ENCODE measurements at regions not wholly inside any gene's neighbourhood (a gene's known extent, or its start where the extent isn't known, plus 50 kb on each side); places are given as distances from the start of the nearest gene placed in this dataset.

GRCh38 chr2:6224267-6224666 lies 532.1 kb downstream of the SOX11 start:
- no peak overlapping the region for H4K5ac ChIP-seq (ENCODE audit: insufficient read length, low read depth, low read length)
- H3K79me1 ChIP-seq (ENCODE audit: insufficient read depth, low read depth, low read length, poor library complexity, severe bottlenecking) = no peaks in the 10 kb centered on the region

More at GRCh38 chr2:6224267-6224666, 532.1 kb downstream of the SOX11 start:
- Histone ChIP-seq H4K91ac (ENCODE audit: insufficient read length, low read depth, low read length) (no peak overlapping the region), H3K23me2 (ENCODE audit: insufficient read length, low read depth, low read length, poor library complexity, severe bottlenecking) (no peaks in the 10 kb centered on the region), H3K4me1 (ENCODE audit: insufficient read depth, low read length) (no peaks in the 10 kb centered on the region), H3K4ac (ENCODE audit: low read depth, low read length) (no peak overlapping the region), H2AK5ac (ENCODE audit: insufficient read length, low read length) (no peak overlapping the region), H3T11ph (ENCODE audit: low read length) (no peak overlapping the region), H2BK15ac (ENCODE audit: low read depth, low read length) (no peak overlapping the region), H3K23ac (ENCODE audit: insufficient read length, low read depth, low read length) (no peak overlapping the region), H3K9ac (ENCODE audit: extremely low read depth, insufficient read length, low read length) (no peak overlapping the region), H3K9me3 (ENCODE audit: control insufficient read depth, low read depth, low read length) (no peaks in the 10 kb centered on the region), H2BK5ac (ENCODE audit: insufficient read length, low read length) (no peak overlapping the region), H4K8ac (replicated peaks; ENCODE audit: insufficient read length, low read depth, low read length) (no peak overlapping the region), H3K27ac (ENCODE audit: insufficient read length, low read depth, low read length) (no peak overlapping the region), H2BK120ac (ENCODE audit: low read depth, low read length, poor library complexity, severe bottlenecking) (no peak overlapping the region), H3K79me2 (ENCODE audit: insufficient read depth, low read length) (no peaks in the 10 kb centered on the region), H3K4me2 (ENCODE audit: insufficient read depth, insufficient read length, low read length) (no peak overlapping the region), H2AFZ (ENCODE audit: low read length) (no peak overlapping the region), H3K18ac (ENCODE audit: insufficient read length, low read depth, low read length) (no peak overlapping the region), H2BK12ac (ENCODE audit: insufficient read length, low read depth, low read length) (no peak overlapping the region), H4K20me1 (ENCODE audit: control insufficient read depth, insufficient read depth, insufficient read length) (no peaks in the 10 kb centered on the region), H3K27me3 (ENCODE audit: insufficient read depth, low read length) (no peaks in the 10 kb centered on the region), H3K56ac (ENCODE audit: insufficient read length, low read depth, low read length) (no peak overlapping the region), H3K14ac (ENCODE audit: insufficient read depth, low read length) (no peak overlapping the region), H2BK20ac (ENCODE audit: low read depth, low read length, poor library complexity, severe bottlenecking) (no peak overlapping the region)
- H3K4me3 Mint-ChIP-seq = no peak overlapping the region
- no peaks in the 10 kb centered on the region for H3K36me3 Mint-ChIP-seq (ENCODE audit: insufficient read depth in 1 of 3, low read depth in 3 of 3)
- no peak for DNase-seq
- no peaks in the 10 kb centered on the region for H3K27me3 Mint-ChIP-seq (ENCODE audit: low read depth)
- WGBS (ENCODE audit: extremely low coverage, insufficient read length, low lambda C conversion rate) = no CpG with 5 or more reads among the region's 4 CpGs
- H3K27ac Mint-ChIP-seq = no peak overlapping the region
- H3K4me1 Mint-ChIP-seq = no peaks in the 10 kb centered on the region
- TF ChIP-seq CTCF (conservative IDR thresholded peaks at IDR 0.05) = no peak
- no peaks in the 10 kb centered on the region for H3K9me3 Mint-ChIP-seq

All from H9 (cell line).